ENCODE measurements at regions not wholly inside any gene's neighbourhood (a gene's known extent, or its start where the extent isn't known, plus 50 kb on each side); places are given as distances from the start of the nearest gene placed in this dataset.

DNA sequence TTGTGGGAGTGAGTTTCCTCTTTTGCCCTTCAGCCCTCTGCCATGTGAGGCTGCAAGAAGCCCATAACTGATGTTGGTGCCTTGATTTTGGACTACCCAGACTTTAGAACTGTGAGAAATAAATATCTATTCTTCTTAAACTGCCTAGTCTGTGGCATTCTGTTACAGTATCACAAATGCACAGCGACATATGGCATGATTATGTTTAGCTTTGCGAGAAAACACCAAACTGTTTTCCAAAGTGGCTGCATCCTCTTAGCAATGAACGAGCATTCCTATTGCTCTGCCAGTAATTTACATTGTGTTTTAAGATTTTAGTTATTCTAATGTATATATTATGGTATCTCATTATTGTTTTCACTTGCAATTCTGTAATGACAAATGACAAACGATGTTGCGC is 246.7 kb downstream of the HLX start:
- Histone ChIP-seq H2AFZ (ENCODE audit: low read depth, low read length) (no peak overlapping the region), H3K36me3 (ENCODE audit: insufficient read depth, low read length) (no peaks in the 10 kb centered on the region), H3K9me2 (ENCODE audit: insufficient read depth, low read length) (no peaks in the 10 kb centered on the region), H3K27me3 (ENCODE audit: insufficient read depth, low read depth, low read length) (no peaks in the 10 kb centered on the region), H3K27ac (ENCODE audit: low read length) (no peak overlapping the region), H3F3A (ENCODE audit: insufficient read depth, low read length, poor library complexity, severe bottlenecking) (no peaks in the 10 kb centered on the region), H3K9me3 (ENCODE audit: low read length) (no peaks in the 10 kb centered on the region), H3K9ac (ENCODE audit: low read length) (no peak overlapping the region), H4K20me1 (ENCODE audit: insufficient read depth) (no peaks in the 10 kb centered on the region), H3K4me2 (ENCODE audit: low read length) (no peak overlapping the region), H3K4me3 (ENCODE audit: low read length) (no peak overlapping the region), H3K79me2 (replicated peaks; ENCODE audit: insufficient read depth, low read length) (no peaks in the 10 kb centered on the region)
- TF ChIP-seq RAD21 (conservative IDR thresholded peaks at IDR 0.05) (no peak), SMC3 (conservative IDR thresholded peaks at IDR 0.05; ENCODE audit: poor library complexity) (no peak), MXI1 (conservative IDR thresholded peaks at IDR 0.05; ENCODE audit: poor library complexity, severe bottlenecking) (no peak), EZH2 (IDR thresholded peaks at IDR 0.05; ENCODE audit: borderline replicate concordance, insufficient read depth, low read length, poor library complexity, severe bottlenecking) (no peak), TAF1 (IDR thresholded peaks at IDR 0.05; ENCODE audit: low read depth) (no peak), POLR2AphosphoS5 (IDR thresholded peaks at IDR 0.05) (no peak), EP300 (conservative IDR thresholded peaks at IDR 0.05; ENCODE audit: poor library complexity, severe bottlenecking) (no peak)
- TF ChIP-seq, protein P1, sequence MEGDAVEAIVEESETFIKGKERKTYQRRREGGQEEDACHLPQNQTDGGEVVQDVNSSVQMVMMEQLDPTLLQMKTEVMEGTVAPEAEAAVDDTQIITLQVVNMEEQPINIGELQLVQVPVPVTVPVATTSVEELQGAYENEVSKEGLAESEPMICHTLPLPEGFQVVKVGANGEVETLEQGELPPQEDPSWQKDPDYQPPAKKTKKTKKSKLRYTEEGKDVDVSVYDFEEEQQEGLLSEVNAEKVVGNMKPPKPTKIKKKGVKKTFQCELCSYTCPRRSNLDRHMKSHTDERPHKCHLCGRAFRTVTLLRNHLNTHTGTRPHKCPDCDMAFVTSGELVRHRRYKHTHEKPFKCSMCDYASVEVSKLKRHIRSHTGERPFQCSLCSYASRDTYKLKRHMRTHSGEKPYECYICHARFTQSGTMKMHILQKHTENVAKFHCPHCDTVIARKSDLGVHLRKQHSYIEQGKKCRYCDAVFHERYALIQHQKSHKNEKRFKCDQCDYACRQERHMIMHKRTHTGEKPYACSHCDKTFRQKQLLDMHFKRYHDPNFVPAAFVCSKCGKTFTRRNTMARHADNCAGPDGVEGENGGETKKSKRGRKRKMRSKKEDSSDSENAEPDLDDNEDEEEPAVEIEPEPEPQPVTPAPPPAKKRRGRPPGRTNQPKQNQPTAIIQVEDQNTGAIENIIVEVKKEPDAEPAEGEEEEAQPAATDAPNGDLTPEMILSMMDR (IDR thresholded peaks at IDR 0.05; ENCODE audit: poor library complexity, severe bottlenecking), result no peak
- TF ChIP-seq, protein P2, sequence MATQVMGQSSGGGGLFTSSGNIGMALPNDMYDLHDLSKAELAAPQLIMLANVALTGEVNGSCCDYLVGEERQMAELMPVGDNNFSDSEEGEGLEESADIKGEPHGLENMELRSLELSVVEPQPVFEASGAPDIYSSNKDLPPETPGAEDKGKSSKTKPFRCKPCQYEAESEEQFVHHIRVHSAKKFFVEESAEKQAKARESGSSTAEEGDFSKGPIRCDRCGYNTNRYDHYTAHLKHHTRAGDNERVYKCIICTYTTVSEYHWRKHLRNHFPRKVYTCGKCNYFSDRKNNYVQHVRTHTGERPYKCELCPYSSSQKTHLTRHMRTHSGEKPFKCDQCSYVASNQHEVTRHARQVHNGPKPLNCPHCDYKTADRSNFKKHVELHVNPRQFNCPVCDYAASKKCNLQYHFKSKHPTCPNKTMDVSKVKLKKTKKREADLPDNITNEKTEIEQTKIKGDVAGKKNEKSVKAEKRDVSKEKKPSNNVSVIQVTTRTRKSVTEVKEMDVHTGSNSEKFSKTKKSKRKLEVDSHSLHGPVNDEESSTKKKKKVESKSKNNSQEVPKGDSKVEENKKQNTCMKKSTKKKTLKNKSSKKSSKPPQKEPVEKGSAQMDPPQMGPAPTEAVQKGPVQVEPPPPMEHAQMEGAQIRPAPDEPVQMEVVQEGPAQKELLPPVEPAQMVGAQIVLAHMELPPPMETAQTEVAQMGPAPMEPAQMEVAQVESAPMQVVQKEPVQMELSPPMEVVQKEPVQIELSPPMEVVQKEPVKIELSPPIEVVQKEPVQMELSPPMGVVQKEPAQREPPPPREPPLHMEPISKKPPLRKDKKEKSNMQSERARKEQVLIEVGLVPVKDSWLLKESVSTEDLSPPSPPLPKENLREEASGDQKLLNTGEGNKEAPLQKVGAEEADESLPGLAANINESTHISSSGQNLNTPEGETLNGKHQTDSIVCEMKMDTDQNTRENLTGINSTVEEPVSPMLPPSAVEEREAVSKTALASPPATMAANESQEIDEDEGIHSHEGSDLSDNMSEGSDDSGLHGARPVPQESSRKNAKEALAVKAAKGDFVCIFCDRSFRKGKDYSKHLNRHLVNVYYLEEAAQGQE (IDR thresholded peaks at IDR 0.05; ENCODE audit: borderline replicate concordance), result no peak

DNA sequence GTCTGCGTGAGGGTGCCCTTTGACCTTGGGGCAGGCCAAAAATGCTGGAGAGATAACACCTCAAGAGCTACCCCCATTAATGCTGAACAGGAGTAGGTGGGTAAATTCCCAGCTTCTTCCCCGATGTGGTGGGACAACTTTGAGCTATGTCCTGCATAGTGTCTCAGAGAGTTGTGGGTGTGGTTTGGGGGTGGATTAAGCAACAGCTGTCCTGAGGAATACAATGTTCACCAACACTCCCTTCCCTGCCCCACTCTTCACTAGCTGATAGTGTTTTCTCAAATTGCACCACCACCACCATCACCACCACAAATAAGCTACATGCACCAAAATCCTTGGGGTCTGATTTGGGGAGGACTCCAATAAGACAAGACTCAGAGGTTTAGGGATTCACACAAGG is 258.4 kb downstream of the HLX start:
- Histone ChIP-seq H3K4me2 (ENCODE audit: low read length) (no peak overlapping the region), H3K79me2 (replicated peaks; ENCODE audit: insufficient read depth, low read length) (no peaks in the 10 kb centered on the region), H3K9me3 (ENCODE audit: low read length) (no peaks in the 10 kb centered on the region), H3K27ac (ENCODE audit: low read length) (no peak overlapping the region), H3K9me2 (ENCODE audit: insufficient read depth, low read length) (no peaks in the 10 kb centered on the region), H3K9ac (ENCODE audit: low read length) (no peak overlapping the region), H3K27me3 (ENCODE audit: insufficient read depth, low read depth, low read length) (no peaks in the 10 kb centered on the region), H3K36me3 (ENCODE audit: insufficient read depth, low read length) (no peaks in the 10 kb centered on the region), H3K4me3 (ENCODE audit: low read length) (no peak overlapping the region), H4K20me1 (ENCODE audit: insufficient read depth) (no peaks in the 10 kb centered on the region), H3F3A (ENCODE audit: insufficient read depth, low read length, poor library complexity, severe bottlenecking) (no peaks in the 10 kb centered on the region), H2AFZ (ENCODE audit: low read depth, low read length) (no peak overlapping the region)
- TF ChIP-seq POLR2AphosphoS5 (IDR thresholded peaks at IDR 0.05) (no peak), TAF1 (IDR thresholded peaks at IDR 0.05; ENCODE audit: low read depth) (no peak), SMC3 (conservative IDR thresholded peaks at IDR 0.05; ENCODE audit: poor library complexity) (no peak), EP300 (conservative IDR thresholded peaks at IDR 0.05; ENCODE audit: poor library complexity, severe bottlenecking) (no peak), EZH2 (IDR thresholded peaks at IDR 0.05; ENCODE audit: borderline replicate concordance, insufficient read depth, low read length, poor library complexity, severe bottlenecking) (no peak), MXI1 (conservative IDR thresholded peaks at IDR 0.05; ENCODE audit: poor library complexity, severe bottlenecking) (no peak), RAD21 (conservative IDR thresholded peaks at IDR 0.05) (no peak)
- TF ChIP-seq, protein P1 (IDR thresholded peaks at IDR 0.05; ENCODE audit: poor library complexity, severe bottlenecking), result no peak
- TF ChIP-seq, protein P2 (IDR thresholded peaks at IDR 0.05; ENCODE audit: borderline replicate concordance), result no peak
